ENCODE measurements at regions not wholly inside any gene's neighbourhood (a gene's known extent, or its start where the extent isn't known, plus 50 kb on each side); places are given as distances from the start of the nearest gene placed in this dataset.

GRCh38 chr6:27782748-27783147, 129.4 kb downstream of the OR2B2 start:
- no peak for TF ChIP-seq CTCF (IDR thresholded peaks at IDR 0.05)
- no peak for TF ChIP-seq POLR2A (IDR thresholded peaks at IDR 0.05)

Measured in adrenal gland (tissue), 5 donors.